Peyer's patch (tissue), 4 donors: ENCODE measurements at regions not wholly inside any gene's neighbourhood (a gene's known extent, or its start where the extent isn't known, plus 50 kb on each side); places are given as distances from the start of the nearest gene placed in this dataset.

Experiments used
- DNase-seq, 3 donors: peaks; one replicate each; pipeline ENCODE4 v3.0.0-alpha.2; 2017 to 2019
- H3K27ac ChIP-seq, 4 donors: fragments of 200-600 bp; sonication (generic); one replicate each; pipeline ENCODE4 v1.5.1; 2016 to 2019
- H3K27me3 ChIP-seq, 2 donors: fragments of 200-600 bp; sonication (generic); one replicate each; pipeline ENCODE4 v1.5.1; 2019
- H3K36me3 ChIP-seq, 3 donors: fragments of 200-600 bp; sonication (generic); one replicate each; pipeline ENCODE4 v1.5.1; 2016 to 2019
- H3K4me1 ChIP-seq, 4 donors: fragments of 200-600 bp; sonication (generic); one replicate each; pipeline ENCODE4 v1.5.1; 2016 to 2019
- H3K4me3 ChIP-seq, 4 donors: fragments of 200-600 bp; sonication (generic); 1 replicate in 3 of 4; 2 replicates in 1 of 4; pipeline ENCODE4 v1.5.1; 2016 to 2019; ENCODE audit warnings: mild to moderate bottlenecking in 1 of 4
- H3K9me3 ChIP-seq, 4 donors: fragments of 200-600 bp; sonication (generic); one replicate each; pipeline ENCODE4 v1.5.1; 2016 to 2019; ENCODE audit warnings: mild to moderate bottlenecking in 1 of 4
- POLR2A ChIP-seq, 2 donors: fragments of 450-650 bp; IDR thresholded peaks; one replicate each; pipeline ENCODE4 v1.5.1; 2017; ENCODE audit warnings: antibody characterized with exemption in 2 of 2, mild to moderate bottlenecking in 2 of 2, moderate library complexity in 2 of 2
- TF ChIP-seq, protein P1 (sequence below), 6 experiments: fragments of 450-650 bp in 4 of 6; fragments of 200-600 bp in 2 of 6; sonication (generic) in 1 of 6; IDR thresholded peaks; one replicate each; pipeline ENCODE4 v1.5.1; 2017 to 2019; ENCODE audit warnings: antibody characterized with exemption in 6 of 6, mild to moderate bottlenecking in 3 of 6, moderate library complexity in 1 of 6

DNA sequence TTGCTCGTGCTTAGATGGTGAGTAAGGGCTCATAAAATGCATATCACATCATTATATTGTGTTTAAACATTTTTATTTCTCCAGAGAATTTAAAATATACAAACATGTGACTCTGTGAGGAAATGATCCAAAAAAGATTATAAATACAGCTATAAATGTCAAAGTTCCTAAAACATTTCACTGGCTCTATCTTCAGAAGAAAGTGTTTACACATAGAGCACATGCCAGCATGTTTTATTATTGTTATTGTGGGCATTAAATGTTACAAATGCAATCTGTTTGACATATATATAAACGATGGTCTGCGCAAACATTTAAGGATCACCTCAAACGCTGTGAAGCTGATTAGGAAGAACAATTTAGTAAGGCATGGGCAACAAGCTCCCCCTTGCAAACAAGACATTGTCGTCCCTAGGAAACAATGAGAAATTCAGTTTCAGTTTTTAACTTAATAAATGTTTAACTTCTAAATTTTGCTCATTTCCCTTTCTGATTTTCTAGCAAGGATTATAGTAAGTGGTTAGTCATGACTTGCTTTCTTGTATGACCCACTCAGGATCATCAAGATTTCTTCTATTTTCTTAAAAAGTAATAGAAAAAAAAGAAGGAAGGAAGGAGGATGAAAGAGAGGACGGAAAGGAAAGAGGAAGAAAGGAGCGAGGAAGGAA is 207.5 kb downstream of the SATB1 start:
- no peak for DNase-seq
- H3K4me3 ChIP-seq, result no peak overlapping the region
- H3K9me3 ChIP-seq, result no peaks in the 10 kb centered on the region
- H3K36me3 ChIP-seq, result no peaks in the 10 kb centered on the region
- H3K27ac ChIP-seq, result no peak overlapping the region
- H3K27me3 ChIP-seq, result no peaks in the 10 kb centered on the region
- no peak for TF ChIP-seq POLR2A (IDR thresholded peaks at IDR 0.05)
- TF ChIP-seq, protein P1, sequence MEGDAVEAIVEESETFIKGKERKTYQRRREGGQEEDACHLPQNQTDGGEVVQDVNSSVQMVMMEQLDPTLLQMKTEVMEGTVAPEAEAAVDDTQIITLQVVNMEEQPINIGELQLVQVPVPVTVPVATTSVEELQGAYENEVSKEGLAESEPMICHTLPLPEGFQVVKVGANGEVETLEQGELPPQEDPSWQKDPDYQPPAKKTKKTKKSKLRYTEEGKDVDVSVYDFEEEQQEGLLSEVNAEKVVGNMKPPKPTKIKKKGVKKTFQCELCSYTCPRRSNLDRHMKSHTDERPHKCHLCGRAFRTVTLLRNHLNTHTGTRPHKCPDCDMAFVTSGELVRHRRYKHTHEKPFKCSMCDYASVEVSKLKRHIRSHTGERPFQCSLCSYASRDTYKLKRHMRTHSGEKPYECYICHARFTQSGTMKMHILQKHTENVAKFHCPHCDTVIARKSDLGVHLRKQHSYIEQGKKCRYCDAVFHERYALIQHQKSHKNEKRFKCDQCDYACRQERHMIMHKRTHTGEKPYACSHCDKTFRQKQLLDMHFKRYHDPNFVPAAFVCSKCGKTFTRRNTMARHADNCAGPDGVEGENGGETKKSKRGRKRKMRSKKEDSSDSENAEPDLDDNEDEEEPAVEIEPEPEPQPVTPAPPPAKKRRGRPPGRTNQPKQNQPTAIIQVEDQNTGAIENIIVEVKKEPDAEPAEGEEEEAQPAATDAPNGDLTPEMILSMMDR (IDR thresholded peaks at IDR 0.05), result no peak
- no peaks in the 10 kb centered on the region for H3K4me1 ChIP-seq

DNA sequence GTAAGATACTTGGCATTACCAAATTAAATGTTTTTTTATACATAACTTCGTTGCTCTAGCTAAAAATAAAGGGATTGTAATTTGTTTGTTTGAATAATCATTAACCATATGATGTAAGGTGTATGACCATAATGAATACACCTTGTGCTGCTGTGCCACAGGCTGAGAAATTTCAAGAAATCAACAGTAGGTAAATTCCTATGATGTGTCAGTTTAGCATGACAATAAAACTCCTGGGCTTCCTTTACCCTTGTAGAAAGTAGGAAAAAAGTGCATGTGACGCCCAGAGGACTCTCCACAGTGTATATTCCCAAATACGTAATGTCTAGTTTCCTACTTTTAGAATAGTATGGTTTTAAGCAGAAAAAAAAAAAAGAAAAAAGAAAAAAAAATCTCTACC is 208.1 kb downstream of the SATB1 start:
- no peak for DNase-seq
- H3K4me1 ChIP-seq, result no peaks in the 10 kb centered on the region
- no peak for TF ChIP-seq POLR2A (IDR thresholded peaks at IDR 0.05)
- TF ChIP-seq, protein P1 (IDR thresholded peaks at IDR 0.05), result no peak
- H3K27me3 ChIP-seq, result no peaks in the 10 kb centered on the region
- H3K36me3 ChIP-seq, result no peaks in the 10 kb centered on the region
- no peaks in the 10 kb centered on the region for H3K9me3 ChIP-seq
- H3K4me3 ChIP-seq, result no peak overlapping the region
- no peak overlapping the region for H3K27ac ChIP-seq

DNA sequence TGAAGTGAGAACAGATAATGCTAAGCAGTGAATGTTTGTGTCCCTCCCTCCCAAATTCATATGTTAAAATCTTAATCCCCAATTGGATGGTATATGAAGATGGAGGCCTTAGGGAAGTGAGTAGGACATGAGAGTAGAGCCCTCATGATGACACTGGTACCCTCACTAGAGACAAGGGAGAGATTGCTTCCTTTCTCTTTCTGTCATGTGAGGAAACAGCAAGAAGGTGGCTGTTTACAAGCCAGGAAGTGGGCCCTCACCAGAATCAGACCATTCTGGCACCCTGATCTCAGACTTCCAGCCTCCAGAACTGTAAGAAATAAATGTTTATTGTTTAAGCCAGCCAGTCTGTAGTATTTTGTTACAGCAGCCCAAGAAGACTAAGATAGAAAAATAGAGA is 209.5 kb downstream of the SATB1 start:
- no peaks in the 10 kb centered on the region for H3K36me3 ChIP-seq
- TF ChIP-seq, protein P1 (IDR thresholded peaks at IDR 0.05), result no peak
- no peak for TF ChIP-seq POLR2A (IDR thresholded peaks at IDR 0.05)
- no peak overlapping the region for H3K4me3 ChIP-seq
- H3K4me1 ChIP-seq, result no peaks in the 10 kb centered on the region
- DNase-seq, result no peak
- no peaks in the 10 kb centered on the region for H3K27me3 ChIP-seq
- H3K27ac ChIP-seq, result no peak overlapping the region
- no peaks in the 10 kb centered on the region for H3K9me3 ChIP-seq

DNA sequence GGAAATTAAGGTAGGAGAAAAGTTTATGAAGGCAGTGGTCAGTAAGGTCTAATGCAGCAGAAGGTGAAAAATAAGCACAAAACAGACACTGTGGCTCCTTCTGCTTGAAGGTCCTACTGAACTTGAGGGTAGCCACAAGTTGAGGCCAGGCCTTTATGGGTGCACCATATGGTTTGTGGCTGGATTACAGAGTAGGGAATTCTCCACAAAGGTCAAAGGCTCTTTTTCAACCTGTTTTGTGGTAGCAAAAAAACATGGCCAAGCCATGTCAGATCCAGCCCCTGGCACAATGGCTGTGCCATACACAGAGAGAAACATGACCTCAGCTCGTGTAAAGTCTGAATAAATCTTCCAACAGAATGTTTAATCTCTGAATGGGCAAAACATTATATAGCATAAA is 214.0 kb downstream of the SATB1 start:
- no peak overlapping the region for H3K4me3 ChIP-seq
- H3K27me3 ChIP-seq, result no peaks in the 10 kb centered on the region
- no peak overlapping the region for H3K27ac ChIP-seq
- H3K4me1 ChIP-seq, result no peaks in the 10 kb centered on the region
- no peak for TF ChIP-seq POLR2A (IDR thresholded peaks at IDR 0.05)
- TF ChIP-seq, protein P1 (IDR thresholded peaks at IDR 0.05), result no peak
- no peak for DNase-seq
- no peaks in the 10 kb centered on the region for H3K9me3 ChIP-seq
- no peaks in the 10 kb centered on the region for H3K36me3 ChIP-seq

DNA sequence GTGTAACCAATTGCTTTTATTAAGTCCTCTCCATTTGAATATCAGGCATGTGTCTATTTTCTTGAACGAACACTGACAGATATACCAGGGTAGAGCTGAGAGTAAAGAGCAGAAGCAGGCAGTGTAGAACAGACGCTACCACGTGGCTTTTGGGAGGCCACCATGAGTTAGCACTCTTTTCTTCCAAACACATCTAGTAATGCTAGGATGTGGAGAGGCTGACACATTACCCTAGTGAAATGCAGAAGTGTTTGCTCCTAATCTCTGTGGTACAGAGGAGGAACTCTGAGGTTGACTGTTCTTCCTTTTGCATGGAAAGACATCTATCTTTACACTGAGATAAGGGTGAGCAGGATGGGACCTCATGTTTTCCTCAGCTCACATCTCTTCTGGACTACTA is 216.3 kb downstream of the SATB1 start:
- H3K36me3 ChIP-seq, result no peaks in the 10 kb centered on the region
- H3K4me3 ChIP-seq, result no peak overlapping the region
- H3K4me1 ChIP-seq, result no peaks in the 10 kb centered on the region
- no peaks in the 10 kb centered on the region for H3K27me3 ChIP-seq
- no peaks in the 10 kb centered on the region for H3K9me3 ChIP-seq
- DNase-seq, result no peak
- TF ChIP-seq, protein P1 (IDR thresholded peaks at IDR 0.05), result no peak
- TF ChIP-seq POLR2A (IDR thresholded peaks at IDR 0.05), result no peak
- H3K27ac ChIP-seq, result no peak overlapping the region

DNA sequence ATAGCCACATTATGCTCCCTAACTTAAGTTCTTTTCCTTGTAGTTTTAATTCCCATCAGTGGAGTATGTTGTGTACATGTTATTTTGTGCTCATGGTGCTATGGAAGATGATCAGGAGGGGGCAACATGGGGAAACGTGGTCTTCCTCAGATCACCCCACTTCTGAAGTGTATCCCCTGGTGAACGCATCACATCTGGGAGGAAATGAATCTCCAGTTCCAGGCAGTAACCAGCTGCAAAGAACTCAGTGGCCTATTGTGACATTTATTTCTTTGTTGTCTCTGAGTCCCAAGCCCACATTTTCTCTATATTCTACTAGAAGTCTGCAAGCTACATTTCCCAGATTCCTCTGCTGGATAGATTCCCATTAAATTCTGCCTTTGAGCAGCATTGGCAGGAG is 217.0 kb downstream of the SATB1 start:
- no peaks in the 10 kb centered on the region for H3K27me3 ChIP-seq
- no peak overlapping the region for H3K4me3 ChIP-seq
- H3K9me3 ChIP-seq, result no peaks in the 10 kb centered on the region
- TF ChIP-seq POLR2A (IDR thresholded peaks at IDR 0.05), result no peak
- TF ChIP-seq, protein P1 (IDR thresholded peaks at IDR 0.05), result no peak
- no peak overlapping the region for H3K27ac ChIP-seq
- no peaks in the 10 kb centered on the region for H3K4me1 ChIP-seq
- no peaks in the 10 kb centered on the region for H3K36me3 ChIP-seq
- no peak for DNase-seq
